ENCODE measurements at regions not wholly inside any gene's neighbourhood (a gene's known extent, or its start where the extent isn't known, plus 50 kb on each side); places are given as distances from the start of the nearest gene placed in this dataset.

GRCh38 chr10:78542521-78542920, 508.9 kb downstream of the RPS24 start:
- no TSS peak for BruUV-seq (replicated peaks)
- Histone ChIP-seq H3K27me3 (replicated peaks; ENCODE audit: insufficient read depth, low read depth, low read length, poor library complexity) (peaks cover 14% of the 10 kb centered on the region), H3K4me3 (ENCODE audit: low read depth, low read length, poor library complexity, severe bottlenecking) (no peak overlapping the region), H3K27ac (ENCODE audit: low read depth, low read length, poor library complexity, severe bottlenecking) (no peak overlapping the region), H3K36me3 (ENCODE audit: insufficient read depth, low read length, poor library complexity, severe bottlenecking) (no peaks in the 10 kb centered on the region), H3K4me1 (ENCODE audit: insufficient read depth, low read length, poor library complexity, severe bottlenecking) (no peaks in the 10 kb centered on the region), H3K9me3 (ENCODE audit: low read depth, low read length, poor library complexity, severe bottlenecking) (no peaks in the 10 kb centered on the region)
- CTCF ChIA-PET: no interaction called here
- TF ChIP-seq CTCF (conservative IDR thresholded peaks at IDR 0.05; ENCODE audit: low read depth, low read length) (no peak), EZH2 (IDR thresholded peaks at IDR 0.05; ENCODE audit: borderline replicate concordance, low read depth, low read length, poor library complexity, severe bottlenecking) (no peak)
- intact Hi-C loops (cut with micrococcal nuclease; ENCODE audit: unreplicated experiment): no loop called here
- no peak for DNase-seq (ENCODE audit: low spot score)
- POLR2A ChIA-PET (ENCODE audit: low non-redundant PET): no interaction called here

GRCh38 chr10:78543031-78543748, 509.5 kb downstream of the RPS24 start:
- POLR2A ChIA-PET (ENCODE audit: low non-redundant PET): no interaction called here
- no peak overlapping the region for H3K27ac ChIP-seq (ENCODE audit: low read depth, low read length, poor library complexity, severe bottlenecking)
- BruUV-seq (replicated peaks): no TSS peak
- H3K9me3 ChIP-seq (ENCODE audit: low read depth, low read length, poor library complexity, severe bottlenecking): no peaks in the 10 kb centered on the region
- H3K36me3 ChIP-seq (ENCODE audit: insufficient read depth, low read length, poor library complexity, severe bottlenecking): no peaks in the 10 kb centered on the region
- intact Hi-C loops (cut with micrococcal nuclease; ENCODE audit: unreplicated experiment): no loop called here
- H3K27me3 ChIP-seq (replicated peaks; ENCODE audit: insufficient read depth, low read depth, low read length, poor library complexity): peaks cover 18% of the 10 kb centered on the region
- no peaks in the 10 kb centered on the region for H3K4me1 ChIP-seq (ENCODE audit: insufficient read depth, low read length, poor library complexity, severe bottlenecking)
- H3K4me3 ChIP-seq (ENCODE audit: low read depth, low read length, poor library complexity, severe bottlenecking): no peak overlapping the region
- TF ChIP-seq CTCF (conservative IDR thresholded peaks at IDR 0.05; ENCODE audit: low read depth, low read length) (no peak), EZH2 (IDR thresholded peaks at IDR 0.05; ENCODE audit: borderline replicate concordance, low read depth, low read length, poor library complexity, severe bottlenecking) (no peak)
- DNase-seq (ENCODE audit: low spot score): no peak
- CTCF ChIA-PET: no interaction called here

GRCh38 chr10:78543749-78544362, 510.2 kb downstream of the RPS24 start:
- Histone ChIP-seq H3K36me3 (ENCODE audit: insufficient read depth, low read length, poor library complexity, severe bottlenecking) (no peaks in the 10 kb centered on the region), H3K27me3 (replicated peaks; ENCODE audit: insufficient read depth, low read depth, low read length, poor library complexity) (peaks cover 22% of the 10 kb centered on the region), H3K4me3 (ENCODE audit: low read depth, low read length, poor library complexity, severe bottlenecking) (no peak overlapping the region), H3K9me3 (ENCODE audit: low read depth, low read length, poor library complexity, severe bottlenecking) (no peaks in the 10 kb centered on the region), H3K27ac (ENCODE audit: low read depth, low read length, poor library complexity, severe bottlenecking) (no peak overlapping the region), H3K4me1 (ENCODE audit: insufficient read depth, low read length, poor library complexity, severe bottlenecking) (no peaks in the 10 kb centered on the region)
- ChIA-PET POLR2A (ENCODE audit: low non-redundant PET) (no interaction called here), CTCF (no interaction called here)
- DNase-seq (ENCODE audit: low spot score): no peak
- intact Hi-C loops (cut with micrococcal nuclease; ENCODE audit: unreplicated experiment): no loop called here
- no TSS peak for BruUV-seq (replicated peaks)
- TF ChIP-seq EZH2 (IDR thresholded peaks at IDR 0.05; ENCODE audit: borderline replicate concordance, low read depth, low read length, poor library complexity, severe bottlenecking): no peak
- no peak for TF ChIP-seq CTCF (conservative IDR thresholded peaks at IDR 0.05; ENCODE audit: low read depth, low read length)
